HS-5 (cell line): ENCODE measurements at regions not wholly inside any gene's neighbourhood (a gene's known extent, or its start where the extent isn't known, plus 50 kb on each side); places are given as distances from the start of the nearest gene placed in this dataset.

Source experiments
- DNase-seq: peaks from one replicate; pipeline ENCODE4 v3.0.0-alpha.2; 2012; ENCODE audit warnings: low read depth

DNA sequence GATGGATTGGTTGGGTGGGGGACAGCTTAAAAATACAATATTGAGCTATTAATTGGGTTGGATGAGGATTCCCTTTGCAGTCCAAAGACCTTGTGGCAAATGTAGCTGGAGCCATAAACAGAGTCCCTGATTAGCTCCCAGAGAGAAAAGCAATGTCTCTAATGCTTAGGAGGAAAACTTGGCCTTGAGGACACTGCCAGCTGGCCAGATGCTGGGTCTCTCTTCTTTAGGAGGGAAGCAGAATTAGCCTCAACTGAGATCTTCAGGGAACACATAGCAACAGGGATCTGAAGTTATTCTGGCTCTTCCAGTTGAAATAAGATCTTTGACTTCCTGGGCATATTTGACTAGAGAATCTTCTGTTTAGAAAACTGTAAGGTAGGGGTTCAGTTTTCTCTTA, 121.7 kb upstream of the WWC1 start:
- DNase-seq: no peak

DNA sequence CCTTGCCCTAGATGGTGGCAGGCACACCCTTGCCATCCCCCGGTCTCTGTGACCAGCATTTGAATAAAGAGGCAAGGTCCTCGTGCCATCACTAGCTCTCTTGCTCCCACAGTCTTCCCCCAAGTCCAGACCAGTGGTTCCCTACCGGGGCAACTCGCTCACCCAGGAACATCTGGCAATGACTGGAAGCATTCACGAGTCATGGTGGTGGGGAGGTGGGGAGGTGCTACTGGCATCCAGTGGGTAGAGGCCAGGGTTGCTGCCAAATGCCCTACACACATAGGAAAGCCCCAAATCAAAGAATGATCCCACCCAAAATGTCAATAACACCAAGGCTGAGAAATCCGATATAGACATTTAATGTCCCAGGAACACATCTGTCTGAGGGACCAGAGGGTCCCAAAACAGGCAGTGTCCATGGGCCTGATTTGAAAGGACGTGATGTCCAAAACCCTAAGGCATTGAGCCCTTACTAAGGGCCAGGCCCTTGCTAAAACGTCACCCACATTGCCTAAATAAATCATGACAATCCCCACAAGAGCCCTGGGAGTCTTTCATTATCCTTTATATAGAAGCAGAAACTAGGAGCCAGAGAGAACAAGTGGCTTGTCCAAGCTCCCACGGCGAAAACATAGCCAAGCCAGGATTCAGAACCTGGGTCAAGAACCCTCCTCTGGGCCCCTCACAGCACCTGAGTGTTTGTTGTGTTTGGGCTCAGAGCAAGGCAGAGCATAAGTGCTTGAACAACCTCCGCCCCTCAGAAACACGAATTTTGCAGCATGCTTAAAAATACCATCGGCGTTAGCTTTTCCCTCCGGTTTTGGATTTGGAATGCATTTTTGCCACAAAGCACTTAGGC, 119.3 kb upstream of the WWC1 start:
- no peak for DNase-seq

DNA sequence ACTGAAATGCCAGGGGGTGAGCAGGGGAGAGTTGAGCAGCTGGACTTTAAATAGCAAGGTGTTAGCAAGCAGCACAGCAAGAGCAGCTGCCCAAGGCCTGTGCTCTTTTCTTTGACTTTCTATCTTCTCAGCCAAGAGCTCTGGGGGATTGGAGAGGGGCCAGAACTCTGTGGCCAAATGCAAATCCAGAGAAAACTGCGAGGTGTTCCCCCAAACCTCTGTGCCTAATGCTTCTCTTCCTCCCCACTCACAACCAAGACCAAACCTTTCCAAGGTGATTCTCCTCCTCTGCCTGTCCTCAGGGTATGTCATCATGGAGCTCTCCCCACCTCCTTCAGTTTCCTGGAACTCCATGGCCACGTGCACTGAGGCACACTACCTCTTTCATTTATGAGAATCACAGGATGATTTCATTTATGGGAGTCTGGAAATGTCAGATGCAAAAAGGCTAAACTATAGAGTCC, 118.7 kb upstream of the WWC1 start:
- DNase-seq: no peak

DNA sequence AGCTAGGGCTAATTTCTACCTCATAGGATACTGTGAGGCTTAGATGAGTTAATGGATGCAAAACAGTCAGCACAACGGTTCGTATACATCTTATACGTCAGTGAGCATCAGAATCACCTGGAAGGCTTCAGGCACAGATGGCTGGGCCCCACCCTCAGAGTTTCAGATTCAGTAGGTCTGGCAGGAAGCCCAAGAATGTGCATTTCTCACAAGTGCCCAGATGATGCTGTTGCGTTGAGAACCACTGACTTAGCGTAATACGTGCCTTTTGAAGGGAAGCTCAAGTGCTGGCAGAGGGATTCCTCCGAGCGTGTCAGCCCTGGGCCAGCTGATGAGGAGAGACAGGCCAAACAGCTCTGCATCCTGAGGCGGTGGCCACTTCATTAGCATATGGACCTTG, 117.1 kb upstream of the WWC1 start:
- DNase-seq: no peak

DNA sequence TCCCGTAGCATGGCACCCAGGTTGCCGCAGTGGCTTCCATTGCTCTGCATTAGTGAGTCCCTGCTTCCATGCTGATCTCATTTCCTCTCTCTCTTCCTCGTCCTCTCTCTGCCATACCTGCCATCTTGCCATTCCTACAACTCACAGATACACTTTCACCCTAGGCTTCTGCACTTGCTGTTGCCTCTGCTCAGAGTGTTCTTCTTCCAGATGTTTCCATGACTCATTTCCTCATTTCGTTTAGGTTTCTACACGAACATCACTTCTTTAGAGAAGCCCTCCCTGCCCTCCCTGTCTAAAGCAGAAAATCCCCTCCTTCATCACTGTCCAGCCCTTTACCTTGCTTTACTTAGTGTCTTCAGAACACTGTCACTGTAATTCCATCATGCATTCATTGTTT, 115.2 kb upstream of the WWC1 start:
- no peak for DNase-seq

DNA sequence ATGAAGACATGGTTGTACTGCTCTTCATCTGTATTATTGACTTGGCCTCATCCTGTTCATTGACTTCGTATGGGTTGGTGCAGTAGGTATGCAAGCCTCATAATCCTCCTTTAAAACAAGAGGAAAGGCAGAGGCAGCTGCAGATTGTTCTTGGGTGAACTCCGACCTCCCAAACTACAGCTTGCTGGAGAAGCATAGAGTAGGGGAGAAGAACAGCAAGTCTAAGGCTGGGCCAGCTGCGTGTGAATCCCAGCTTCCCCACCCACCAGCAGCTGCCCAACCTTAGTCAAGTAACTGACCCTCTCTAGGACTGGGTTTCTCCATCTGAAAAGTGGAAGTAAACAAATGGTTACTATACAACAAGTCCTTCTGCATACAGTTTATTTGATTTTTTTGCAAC, 114.5 kb upstream of the WWC1 start:
- no peak for DNase-seq

DNA sequence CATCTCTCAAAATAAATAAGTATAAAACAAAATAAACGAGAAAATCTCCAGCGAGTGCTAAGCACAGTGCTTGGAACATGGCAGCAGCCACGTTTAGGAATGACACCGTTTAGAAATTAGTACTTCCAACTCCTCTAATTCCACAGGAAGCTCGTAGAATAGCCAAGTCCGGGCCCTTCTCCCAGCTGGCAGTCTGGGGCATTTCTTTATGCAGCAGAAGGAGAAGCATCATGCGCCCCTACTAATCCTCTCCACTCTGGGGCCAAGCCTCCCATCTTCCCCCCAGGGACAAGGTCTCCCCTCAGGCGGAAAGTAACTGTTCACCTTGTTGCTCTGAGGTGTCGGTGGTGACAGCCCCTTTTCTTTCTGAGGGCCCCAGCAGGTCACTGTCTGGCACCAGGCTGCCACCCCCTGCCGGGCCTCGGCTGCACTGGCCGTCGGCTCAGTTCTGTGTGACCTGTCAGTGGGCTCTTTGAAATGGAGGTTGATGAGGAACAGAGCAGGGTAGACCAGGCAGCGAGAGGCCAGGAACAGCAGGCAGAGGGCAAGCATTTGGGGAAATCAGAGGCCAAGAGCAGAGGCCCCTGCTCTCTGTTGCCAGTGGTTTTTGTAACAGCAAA, 113.5 kb upstream of the WWC1 start:
- DNase-seq: no peak

DNA sequence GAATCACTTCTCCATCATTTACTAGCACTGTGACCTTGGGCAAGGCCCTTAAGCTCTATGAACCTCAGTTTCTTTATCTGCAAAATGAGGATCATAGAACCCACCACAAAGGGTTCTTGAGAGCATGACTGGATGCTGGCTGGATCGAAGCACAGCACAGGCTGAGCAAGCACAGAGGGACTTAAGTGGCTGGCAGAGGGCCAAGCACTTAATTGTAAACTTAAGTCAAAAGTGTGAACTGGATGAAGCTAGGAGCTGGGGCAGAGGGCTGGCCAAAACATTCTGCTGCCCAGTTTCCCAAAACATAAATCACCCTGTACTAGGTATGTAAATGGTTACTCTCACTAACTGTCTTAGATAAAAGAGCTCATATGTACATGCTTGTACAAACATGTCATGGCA, 112.3 kb upstream of the WWC1 start:
- no peak for DNase-seq

DNA sequence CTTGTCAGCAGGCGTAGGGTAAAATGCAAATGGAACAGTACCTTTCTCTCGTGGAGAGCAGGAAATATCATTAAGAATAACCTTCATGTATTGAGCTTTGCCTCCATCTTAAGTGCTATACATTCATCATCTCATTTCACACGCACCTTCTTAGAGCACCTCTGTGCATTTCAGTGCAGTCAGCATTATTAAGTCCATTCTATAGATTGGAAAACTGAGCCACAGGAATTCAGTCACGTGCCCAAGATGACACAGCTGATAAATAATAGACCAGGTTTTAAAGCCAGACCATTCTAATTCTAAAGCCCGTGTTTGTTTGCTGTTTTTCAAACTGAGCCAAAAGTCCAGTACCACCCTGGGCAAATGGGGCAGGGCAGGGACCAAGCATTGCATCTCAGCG, 109.2 kb upstream of the WWC1 start:
- no peak for DNase-seq

DNA sequence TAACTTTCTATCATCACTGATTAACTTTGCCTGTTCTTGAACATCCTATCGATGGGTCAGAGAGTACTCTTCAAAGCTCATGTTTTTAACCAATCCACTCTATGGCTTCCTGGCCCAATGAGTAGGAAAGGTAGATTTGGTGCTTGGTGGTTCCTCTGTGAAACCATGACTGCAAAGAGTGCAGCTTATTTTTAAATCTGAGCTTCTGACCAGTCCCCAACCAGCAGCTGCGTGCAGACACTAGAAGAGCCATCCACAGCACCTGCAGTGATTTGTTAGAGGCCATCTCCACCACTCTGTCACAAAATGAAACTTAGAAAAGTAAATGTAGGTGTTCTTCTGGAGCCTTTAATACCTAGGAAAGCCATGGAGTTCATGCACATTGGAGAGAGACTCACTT, 107.3 kb upstream of the WWC1 start:
- no peak for DNase-seq

DNA sequence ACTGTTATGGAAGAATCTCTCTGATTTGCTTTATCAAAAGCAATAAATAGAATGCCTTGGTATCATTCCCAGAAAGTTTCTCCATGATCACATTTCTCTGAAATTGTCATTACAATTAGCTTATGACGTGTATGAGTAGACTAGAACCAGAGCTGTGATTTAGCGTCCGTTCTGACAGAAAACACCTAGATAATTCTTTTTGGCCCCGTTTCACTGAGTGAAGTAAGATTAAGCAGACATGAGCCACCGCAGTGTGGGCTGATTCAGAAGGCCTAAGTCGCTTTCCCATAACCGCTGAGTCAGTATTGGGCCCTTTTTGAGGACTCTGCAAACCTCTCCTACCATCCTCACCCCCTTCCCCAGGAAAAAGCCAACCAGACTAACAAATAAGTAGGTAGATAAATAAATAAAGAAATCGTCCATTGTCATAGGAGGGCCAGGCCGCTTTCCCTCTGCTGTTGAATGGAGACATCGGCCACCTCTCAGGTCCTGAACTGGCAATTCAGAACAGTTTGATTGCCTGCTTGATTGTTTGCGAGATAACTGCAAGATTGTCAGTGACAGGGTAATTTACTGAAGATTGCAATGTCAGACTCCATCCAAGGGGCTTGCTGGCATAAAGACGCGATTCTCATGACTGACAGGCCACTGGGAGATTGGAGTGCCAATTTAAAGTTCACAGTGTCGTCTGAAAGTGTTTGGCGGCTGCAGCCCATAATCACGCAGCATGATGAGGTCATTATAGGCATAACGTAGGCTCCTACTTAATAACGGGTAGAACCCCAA, 105.0 kb upstream of the WWC1 start:
- DNase-seq: no peak

DNA sequence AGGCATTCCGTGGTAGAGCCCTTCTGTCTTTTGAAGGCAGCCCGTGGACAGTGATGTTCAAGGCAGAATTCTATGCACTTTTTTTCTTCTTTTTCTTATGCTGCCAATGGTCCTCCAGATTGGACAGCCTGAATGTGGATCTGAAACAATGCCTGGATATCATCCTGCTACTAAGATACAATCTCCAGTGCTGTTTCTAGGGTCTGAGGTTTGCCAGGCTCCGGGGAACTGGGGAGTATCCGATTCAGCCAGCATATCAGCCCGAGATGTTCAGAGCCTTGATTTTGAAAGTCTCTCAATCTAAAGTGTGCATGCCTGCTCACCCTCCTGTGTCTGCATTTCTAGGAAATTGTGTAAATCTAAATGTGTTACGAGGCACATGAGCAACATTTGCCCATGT, 103.8 kb upstream of the WWC1 start:
- DNase-seq: no peak

DNA sequence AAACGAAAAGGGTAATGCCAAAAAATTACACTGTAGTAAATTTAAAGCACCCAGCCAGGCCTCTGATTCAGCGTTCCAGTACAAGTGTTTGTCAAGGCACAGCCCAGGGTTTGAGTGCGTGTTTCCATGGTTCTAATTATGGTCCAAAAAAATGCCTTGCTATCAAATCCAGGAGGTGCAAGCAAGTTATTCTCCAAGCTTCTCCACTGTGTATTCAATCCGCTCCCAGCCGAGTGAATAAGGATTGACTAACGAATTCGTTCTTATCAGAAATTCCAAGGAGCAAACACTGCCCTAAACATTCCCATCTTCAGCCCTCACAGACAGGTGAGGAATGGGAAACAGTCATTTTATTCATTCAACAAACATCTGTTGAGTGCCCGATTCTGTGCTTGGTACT, 103.3 kb upstream of the WWC1 start:
- DNase-seq: no peak

DNA sequence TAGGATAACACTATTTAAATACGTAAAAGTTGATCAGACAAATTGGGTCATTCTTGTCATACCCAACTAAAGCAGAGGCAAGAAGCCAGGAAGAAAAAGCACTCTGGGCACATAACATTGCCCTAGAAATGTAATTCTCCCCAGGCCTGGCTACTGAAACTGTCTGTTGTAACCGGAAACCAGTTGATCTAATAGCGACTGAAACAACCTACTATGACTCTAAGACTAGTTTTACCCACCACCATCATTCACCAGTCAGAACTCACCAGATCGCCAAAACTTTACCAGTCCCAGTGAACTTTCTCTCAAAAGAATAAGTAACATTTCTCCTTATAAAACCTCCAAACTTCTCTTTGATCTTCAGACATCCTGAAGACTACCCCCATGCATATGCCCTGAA, 99.3 kb upstream of the WWC1 start:
- no peak for DNase-seq

DNA sequence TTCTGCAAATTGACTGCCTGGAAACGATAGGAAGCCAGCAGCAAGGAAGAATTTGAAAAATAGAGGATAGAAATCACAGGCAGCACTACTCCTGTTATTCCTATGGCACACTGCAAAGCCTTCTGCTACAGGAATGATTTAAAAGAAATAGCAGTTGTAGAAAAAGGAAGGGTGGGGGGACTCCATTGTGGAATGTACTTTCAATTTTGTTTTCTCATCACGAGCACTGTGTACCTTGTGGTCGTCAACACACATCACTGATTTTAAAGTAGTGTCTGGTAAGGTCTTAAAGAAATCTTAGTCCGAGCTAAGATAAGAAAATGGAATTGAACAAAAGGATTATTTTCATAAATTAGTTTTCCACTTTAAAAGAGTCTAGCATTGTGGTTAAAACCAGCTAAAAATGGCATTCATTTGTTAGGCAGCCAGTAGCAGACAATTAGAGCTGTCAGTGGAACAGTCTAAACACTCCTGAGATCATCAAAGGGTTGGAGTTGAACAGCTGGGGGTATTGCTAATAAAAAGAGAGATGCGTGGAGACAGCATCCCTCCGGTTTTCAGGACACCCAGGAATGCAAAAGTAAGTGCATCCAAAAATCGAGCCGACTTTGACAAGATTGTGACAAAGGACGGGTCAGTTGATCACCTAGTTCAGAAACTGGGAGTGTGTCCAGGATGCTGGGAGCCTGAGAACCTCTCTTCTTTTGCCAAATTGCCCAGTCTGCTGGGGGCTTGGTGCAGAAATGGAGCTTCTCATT, 97.8 kb upstream of the WWC1 start:
- DNase-seq: no peak

DNA sequence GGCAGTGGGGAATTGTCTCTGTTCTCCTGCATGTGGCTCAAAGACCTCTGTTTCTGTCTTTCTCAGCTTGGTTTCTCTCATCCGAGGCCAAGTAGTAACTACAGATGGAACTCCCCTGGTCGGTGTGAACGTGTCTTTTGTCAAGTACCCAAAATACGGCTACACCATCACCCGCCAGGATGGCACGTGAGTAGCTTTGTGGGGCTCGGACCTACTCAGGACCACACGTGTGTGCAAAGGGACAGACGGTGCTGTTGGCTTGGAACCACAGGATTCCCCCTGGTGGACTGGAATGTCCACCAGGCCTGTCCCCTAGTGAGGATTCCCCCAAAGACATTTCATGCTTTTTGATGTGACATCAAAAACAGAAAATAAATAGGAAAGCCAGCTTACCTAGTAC, 96.3 kb upstream of the WWC1 start:
- DNase-seq: no peak

DNA sequence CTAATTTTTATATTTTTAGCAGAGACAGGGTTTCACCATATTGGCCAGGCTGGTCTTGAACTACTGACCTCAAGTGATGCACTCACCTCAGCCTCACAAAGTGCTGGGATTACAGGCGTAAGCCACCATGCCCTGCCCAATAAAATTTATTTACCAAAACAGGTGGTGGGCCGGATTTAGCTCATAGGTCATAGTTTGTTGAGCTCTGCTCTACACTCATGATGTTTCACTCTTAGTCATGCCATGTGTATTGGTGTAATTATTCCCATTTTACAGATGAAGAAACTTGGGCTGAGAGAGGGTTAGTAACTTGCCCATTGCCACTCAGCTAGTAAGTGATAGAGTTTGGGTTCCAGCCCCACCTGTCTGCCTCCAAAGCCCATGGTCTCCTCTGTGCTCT, 93.1 kb upstream of the WWC1 start:
- no peak for DNase-seq

DNA sequence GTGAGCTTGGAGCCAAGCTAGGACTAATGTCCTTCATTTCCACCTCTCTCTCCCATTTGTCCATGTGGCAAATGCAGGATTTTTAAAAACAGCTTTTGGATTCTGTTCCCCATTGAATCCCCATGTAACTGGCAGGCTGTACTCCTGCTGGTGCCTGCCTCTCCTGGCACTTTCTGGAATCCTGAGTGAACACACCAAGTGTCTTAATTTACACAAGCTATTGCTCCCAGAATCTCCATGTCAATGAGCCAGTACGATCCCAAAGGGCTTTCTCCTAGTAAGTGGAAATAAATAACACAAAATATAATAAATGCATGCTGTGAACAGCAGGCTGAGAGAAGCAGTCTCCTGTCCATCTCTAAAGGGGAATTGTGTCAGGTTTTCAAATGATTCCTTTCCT, 88.4 kb upstream of the WWC1 start:
- no peak for DNase-seq

DNA sequence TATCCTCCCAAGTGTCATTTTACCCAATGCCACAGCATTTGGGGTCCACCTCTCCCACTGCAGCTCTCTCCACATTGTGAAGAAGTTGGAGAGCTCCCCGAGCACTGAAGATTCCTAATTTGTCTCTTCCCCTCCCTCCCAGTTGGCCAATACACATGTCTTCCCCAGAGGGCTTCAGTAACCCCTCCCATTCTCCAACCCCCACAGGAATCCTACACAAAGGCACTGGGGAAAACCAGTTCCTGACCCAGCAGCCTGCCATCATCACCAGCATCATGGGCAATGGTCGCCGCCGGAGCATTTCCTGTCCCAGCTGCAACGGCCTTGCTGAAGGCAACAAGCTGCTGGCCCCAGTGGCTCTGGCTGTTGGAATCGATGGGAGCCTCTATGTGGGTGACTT, 87.3 kb upstream of the WWC1 start:
- DNase-seq: no peak

DNA sequence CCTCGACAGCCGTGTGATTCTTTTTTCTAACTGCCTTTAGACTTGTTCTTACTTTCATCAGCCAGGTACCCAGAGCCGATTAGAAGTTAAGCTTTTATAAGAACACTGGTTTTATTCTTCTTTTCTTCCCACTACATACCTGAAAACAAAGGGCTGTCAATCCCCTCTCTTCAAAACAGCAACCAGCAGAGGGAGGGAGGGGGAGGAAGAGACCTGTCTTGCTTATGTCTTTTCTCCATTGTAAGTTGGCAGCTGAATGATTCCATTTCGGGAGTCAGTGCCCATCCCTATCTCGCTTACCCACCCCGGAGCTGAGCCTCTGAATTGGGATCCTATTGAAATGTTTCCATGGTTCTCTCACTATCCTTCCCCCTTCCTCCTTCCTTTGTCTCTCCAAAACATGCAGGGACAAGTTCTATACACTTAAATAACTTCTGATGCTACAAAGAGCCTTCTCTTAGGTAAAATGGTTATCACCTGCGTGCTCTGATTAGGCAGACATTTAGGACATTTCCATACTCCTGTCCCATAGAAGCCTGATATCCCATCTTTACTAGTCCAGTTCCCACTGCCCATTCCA, 83.9 kb upstream of the WWC1 start:
- DNase-seq: no peak

DNA sequence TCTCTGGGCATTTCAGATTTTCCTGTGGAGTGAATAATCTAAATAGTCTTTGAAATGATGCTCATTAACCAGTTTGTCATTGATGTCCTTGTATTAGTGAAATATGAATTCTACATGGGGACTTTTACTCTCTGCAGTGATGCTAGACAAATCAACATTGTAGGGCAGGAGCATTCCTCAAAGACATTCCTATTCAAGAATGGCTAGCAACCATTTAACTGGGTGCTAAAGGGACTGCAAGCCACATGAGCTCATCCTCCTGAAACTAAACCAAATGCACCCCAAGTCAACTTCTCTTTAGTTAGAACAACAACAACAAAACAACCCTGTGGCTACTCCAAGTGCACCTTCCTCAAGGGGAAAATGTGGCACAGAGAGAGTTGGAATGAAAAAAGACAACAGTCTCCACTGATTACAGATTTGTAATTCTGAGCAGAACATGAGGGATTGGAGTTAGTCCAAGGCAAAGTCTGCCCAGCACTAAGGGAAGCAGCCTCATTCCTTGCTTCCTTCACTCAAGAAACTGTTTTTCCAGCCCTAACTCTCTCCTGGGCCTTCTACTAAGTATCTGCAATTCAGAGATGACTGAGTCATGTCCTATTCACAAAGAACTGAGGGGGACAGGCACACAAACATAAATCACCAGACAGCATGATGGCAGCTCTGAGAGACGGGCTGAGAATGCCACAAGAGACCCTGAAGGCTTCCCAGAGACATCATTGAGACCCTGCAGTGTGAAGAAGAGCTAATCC, 82.0 kb upstream of the WWC1 start:
- DNase-seq: no peak
